ENCODE measurements at regions not wholly inside any gene's neighbourhood (a gene's known extent, or its start where the extent isn't known, plus 50 kb on each side); places are given as distances from the start of the nearest gene placed in this dataset.
"Not testable (repeated sequence)": the region's sequence is repeated elsewhere in the genome, so short reads cannot be mapped to it uniquely, and the experiment has no call there.

DNA sequence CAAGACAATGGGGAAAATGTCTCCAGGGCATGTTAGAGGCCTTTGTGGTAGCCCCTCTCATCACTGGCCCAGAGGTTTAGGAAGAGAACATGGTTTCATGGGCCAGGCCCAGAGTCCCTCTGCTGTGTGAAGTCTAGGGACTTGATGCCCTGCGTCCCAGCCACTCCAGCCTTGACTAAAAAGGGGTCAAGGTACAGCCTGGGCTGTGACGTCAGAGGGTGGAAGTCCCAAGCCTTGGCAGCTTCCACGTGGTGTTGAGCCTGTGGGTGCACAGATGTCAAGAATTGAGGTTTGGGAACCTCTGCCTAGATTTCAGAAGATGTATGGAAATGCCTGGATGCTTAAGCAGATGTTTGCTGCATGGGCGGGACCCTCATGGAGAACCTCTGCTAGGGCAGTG is 485.5 kb downstream of the PRR16 start:
- TF ChIP-seq KDM5A (IDR thresholded peaks at IDR 0.05; ENCODE audit: borderline replicate concordance, low read length); CTCF (CRISPR knock-in tag; IDR thresholded peaks at IDR 0.05); ZNF556 (CRISPR knock-in tag; IDR thresholded peaks at IDR 0.05; ENCODE audit: borderline replicate concordance); JUN (CRISPR knock-in tag; IDR thresholded peaks at IDR 0.05); MAFF (IDR thresholded peaks at IDR 0.05; ENCODE audit: low read depth, low read length); CEBPB (IDR thresholded peaks at IDR 0.05; ENCODE audit: borderline replicate concordance, low read depth, low read length); NR2C2 (CRISPR knock-in tag; IDR thresholded peaks at IDR 0.05; ENCODE audit: borderline replicate concordance); MEIS1 (CRISPR knock-in tag; IDR thresholded peaks at IDR 0.05; ENCODE audit: borderline replicate concordance); ZNF549 (CRISPR knock-in tag; IDR thresholded peaks at IDR 0.05); HCFC1 (IDR thresholded peaks at IDR 0.05; ENCODE audit: low read depth, low read length): not testable (repeated sequence)
- TF ChIP-seq, protein P1, sequence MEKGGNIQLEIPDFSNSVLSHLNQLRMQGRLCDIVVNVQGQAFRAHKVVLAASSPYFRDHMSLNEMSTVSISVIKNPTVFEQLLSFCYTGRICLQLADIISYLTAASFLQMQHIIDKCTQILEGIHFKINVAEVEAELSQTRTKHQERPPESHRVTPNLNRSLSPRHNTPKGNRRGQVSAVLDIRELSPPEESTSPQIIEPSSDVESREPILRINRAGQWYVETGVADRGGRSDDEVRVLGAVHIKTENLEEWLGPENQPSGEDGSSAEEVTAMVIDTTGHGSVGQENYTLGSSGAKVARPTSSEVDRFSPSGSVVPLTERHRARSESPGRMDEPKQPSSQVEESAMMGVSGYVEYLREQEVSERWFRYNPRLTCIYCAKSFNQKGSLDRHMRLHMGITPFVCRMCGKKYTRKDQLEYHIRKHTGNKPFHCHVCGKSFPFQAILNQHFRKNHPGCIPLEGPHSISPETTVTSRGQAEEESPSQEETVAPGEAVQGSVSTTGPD (CRISPR knock-in tag; IDR thresholded peaks at IDR 0.05) = not testable (repeated sequence)
- TF ChIP-seq, protein P2, sequence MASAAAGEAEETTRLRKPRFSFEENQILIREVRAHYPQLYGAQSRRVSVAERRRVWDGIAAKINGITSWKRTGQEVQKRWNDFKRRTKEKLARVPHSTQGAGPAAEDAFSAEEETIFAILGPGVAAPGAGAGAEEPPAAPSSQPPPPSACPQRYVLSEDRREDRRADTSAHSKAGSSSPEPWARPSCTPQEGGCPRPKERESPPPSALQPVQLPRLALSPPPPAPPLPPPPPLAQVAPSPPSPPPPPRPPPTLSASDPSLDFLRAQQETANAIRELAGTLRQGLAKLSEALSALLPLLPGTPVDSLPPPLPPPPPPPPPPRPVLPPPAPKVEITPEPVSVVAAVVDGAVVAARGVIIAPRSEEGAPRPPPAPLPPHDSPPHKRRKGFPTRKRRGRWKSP (CRISPR knock-in tag; IDR thresholded peaks at IDR 0.05) = not testable (repeated sequence)
- TF ChIP-seq, protein P3, sequence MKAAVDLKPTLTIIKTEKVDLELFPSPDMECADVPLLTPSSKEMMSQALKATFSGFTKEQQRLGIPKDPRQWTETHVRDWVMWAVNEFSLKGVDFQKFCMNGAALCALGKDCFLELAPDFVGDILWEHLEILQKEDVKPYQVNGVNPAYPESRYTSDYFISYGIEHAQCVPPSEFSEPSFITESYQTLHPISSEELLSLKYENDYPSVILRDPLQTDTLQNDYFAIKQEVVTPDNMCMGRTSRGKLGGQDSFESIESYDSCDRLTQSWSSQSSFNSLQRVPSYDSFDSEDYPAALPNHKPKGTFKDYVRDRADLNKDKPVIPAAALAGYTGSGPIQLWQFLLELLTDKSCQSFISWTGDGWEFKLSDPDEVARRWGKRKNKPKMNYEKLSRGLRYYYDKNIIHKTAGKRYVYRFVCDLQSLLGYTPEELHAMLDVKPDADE (CRISPR knock-in tag; IDR thresholded peaks at IDR 0.05) = not testable (repeated sequence)
